GM19463 (cell line): ENCODE measurements at regions not wholly inside any gene's neighbourhood (a gene's known extent, or its start where the extent isn't known, plus 50 kb on each side); places are given as distances from the start of the nearest gene placed in this dataset.
"Not testable (repeated sequence)": the region's sequence is repeated elsewhere in the genome, so short reads cannot be mapped to it uniquely, and the experiment has no call there.

ENCODE experiments used
- ATAC-seq: cut with Tn5 transposase; IDR thresholded peaks from one replicate; pipeline ENCODE4 v1.9.1; 2021; ENCODE audit warnings: mild to moderate bottlenecking, moderate library complexity; ENCODE audit not compliant: unreplicated experiment

GRCh38 chr6:27593861-27594260 lies 121.0 kb upstream of the ZNF184 start:
- no peak for ATAC-seq

GRCh38 chr6:27593200-27593818 lies 120.4 kb upstream of the ZNF184 start:
- no peak for ATAC-seq

GRCh38 chr6:27592481-27593199 lies 119.7 kb upstream of the ZNF184 start:
- ATAC-seq, result peak; percentile 90

- ATAC-seq, result no peak
These were observed 119.0 kb upstream of the ZNF184 start for GRCh38 chr6:27591699-27592480.

- not testable (repeated sequence) for ATAC-seq
These were observed 112.4 kb upstream of the ZNF184 start for GRCh38 chr6:27585316-27585715.

GRCh38 chr6:27584326-27584725 lies 111.4 kb upstream of the ZNF184 start:
- ATAC-seq, result no peak

GRCh38 chr6:27582928-27583725 lies 110.2 kb upstream of the ZNF184 start:
- no peak for ATAC-seq

- no peak for ATAC-seq
These were observed 107.1 kb upstream of the ZNF184 start for GRCh38 chr6:27579973-27580372.

GRCh38 chr6:27577922-27578321 lies 105.0 kb upstream of the ZNF184 start:
- no peak for ATAC-seq

- ATAC-seq, result no peak
These were observed 102.9 kb upstream of the ZNF184 start for GRCh38 chr6:27575594-27576361.

- no peak for ATAC-seq
These were observed 95.5 kb upstream of the ZNF184 start for GRCh38 chr6:27568226-27568897.

GRCh38 chr6:27565839-27566779 lies 93.2 kb upstream of the ZNF184 start:
- no peak for ATAC-seq

GRCh38 chr6:27562027-27562410 lies 89.1 kb upstream of the ZNF184 start:
- ATAC-seq, result no peak

GRCh38 chr6:27558028-27558724 lies 85.3 kb upstream of the ZNF184 start:
- ATAC-seq, result no peak

- no peak for ATAC-seq
These were observed 83.5 kb upstream of the ZNF184 start for GRCh38 chr6:27556406-27556805.

GRCh38 chr6:27553123-27553904 lies 80.4 kb upstream of the ZNF184 start:
- ATAC-seq, result peak; percentile 70

GRCh38 chr6:27551607-27552006 lies 78.7 kb upstream of the ZNF184 start:
- no peak for ATAC-seq
